K562 (cell line): ENCODE measurements at regions not wholly inside any gene's neighbourhood (a gene's known extent, or its start where the extent isn't known, plus 50 kb on each side); places are given as distances from the start of the nearest gene placed in this dataset.

ENCODE experiments used
- ARID1B ChIP-seq: fragments of 450-650 bp; IDR thresholded peaks from 2 replicates; pipeline ENCODE4 v1.6.1; 2016; ENCODE audit warnings: antibody characterized with exemption, mild to moderate bottlenecking, inconsistent platforms
- CCNT2 ChIP-seq: IDR thresholded peaks from 2 replicates; pipeline ENCODE4 v1.6.1; 2011; ENCODE audit warnings: borderline replicate concordance, low read depth, mild to moderate bottlenecking, moderate library complexity, mixed read lengths, low read length; ENCODE audit not compliant: insufficient read length; ENCODE audit errors: extremely low read depth
- DNMT1 ChIP-seq: fragments of 450-650 bp; IDR thresholded peaks from 2 replicates; pipeline ENCODE4 v1.6.1; 2016; ENCODE audit warnings: antibody characterized with exemption, mild to moderate bottlenecking
- ERF ChIP-seq: fragments of 450-650 bp; formaldehyde crosslinking; IDR thresholded peaks from 2 replicates; pipeline ENCODE4 v1.4.0; 2020; ENCODE audit warnings: mild to moderate bottlenecking, mixed read lengths
- FOXA3 ChIP-seq, 2 experiments: fragments of 450-650 bp in 1 of 2; sonication (generic) in 1 of 2; formaldehyde crosslinking; IDR thresholded peaks in 1 of 2; conservative IDR thresholded peaks in 1 of 2; 2 replicates each; pipeline versions ENCODE4 v1.4.0 to v1.8.0; 2020 to 2022; ENCODE audit warnings: mild to moderate bottlenecking in 2 of 2, missing genetic modification reagents in 1 of 2
- FOXJ3 ChIP-seq: sonication (generic); formaldehyde crosslinking; IDR thresholded peaks from 2 replicates; pipeline ENCODE4 v1.4.0; 2020; ENCODE audit warnings: mild to moderate bottlenecking, missing genetic modification reagents
- HDAC1 ChIP-seq, 2 experiments: fragments of 450-650 bp; IDR thresholded peaks; 2 replicates each; pipeline ENCODE4 v1.6.1; 2016 to 2017; ENCODE audit warnings: inconsistent platforms in 1 of 2, mild to moderate bottlenecking in 1 of 2, moderate library complexity in 1 of 2
- HDAC3 ChIP-seq: fragments of 450-650 bp; IDR thresholded peaks from 2 replicates; pipeline ENCODE4 v1.6.1; 2018; ENCODE audit warnings: borderline replicate concordance, mild to moderate bottlenecking, moderate library complexity; ENCODE audit not compliant: partially characterized antibody
- JUN ChIP-seq, 2 experiments: sonication (generic) in 1 of 2; formaldehyde crosslinking in 1 of 2; IDR thresholded peaks; 2 replicates each; pipeline versions ENCODE4 v1.6.1 to v1.8.0; 2012 to 2022; ENCODE audit warnings: borderline replicate concordance in 2 of 2, mild to moderate bottlenecking in 2 of 2, improper control_type of control experiment in 1 of 2, low read depth in 1 of 2, low read length in 1 of 2, missing genetic modification reagents in 1 of 2
- KDM1A ChIP-seq, 2 experiments: fragments of 450-650 bp; IDR thresholded peaks; 2 replicates each; pipeline ENCODE4 v1.6.1; 2016; ENCODE audit warnings: mild to moderate bottlenecking in 2 of 2
- NCOR1 ChIP-seq: fragments of 450-650 bp; IDR thresholded peaks from 2 replicates; pipeline ENCODE4 v1.6.1; 2016; ENCODE audit warnings: mild to moderate bottlenecking, moderate library complexity
- RCOR1 ChIP-seq, 2 experiments: IDR thresholded peaks; 2 replicates each; pipeline ENCODE4 v1.6.1; 2012; ENCODE audit warnings: low read depth in 2 of 2, low read length in 2 of 2, borderline replicate concordance in 1 of 2, improper control_type of control experiment in 1 of 2
- TAL1 ChIP-seq: fragments of 450-650 bp; IDR thresholded peaks from 2 replicates; pipeline ENCODE4 v1.6.1; 2016; ENCODE audit warnings: mild to moderate bottlenecking
- TCF3 ChIP-seq: sonication (generic); formaldehyde crosslinking; IDR thresholded peaks from 2 replicates; pipeline ENCODE4 v1.4.0; 2020; ENCODE audit warnings: mild to moderate bottlenecking, missing genetic modification reagents
- TEAD4 ChIP-seq, 2 experiments: sonication (generic) in 1 of 2; formaldehyde crosslinking in 1 of 2; IDR thresholded peaks; 2 replicates each; pipeline versions ENCODE4 v1.6.1 to v1.8.0; 2012 to 2022; ENCODE audit warnings: borderline replicate concordance in 1 of 2, inconsistent platforms in 1 of 2, low read length in 1 of 2, mild to moderate bottlenecking in 1 of 2, missing genetic modification reagents in 1 of 2
- TRIM24 ChIP-seq, 2 experiments: fragments of 450-650 bp; IDR thresholded peaks; 2 replicates each; pipeline ENCODE4 v1.6.1; 2016
- ZBTB7A ChIP-seq: IDR thresholded peaks from 2 replicates; pipeline ENCODE4 v1.6.1; 2011; ENCODE audit warnings: low read depth, mild to moderate bottlenecking, low read length, moderate library complexity, borderline replicate concordance; ENCODE audit not compliant: control insufficient read depth
- ZNF717 ChIP-seq: fragments of 250-450 bp; sonication (Bioruptor Pico); IDR thresholded peaks from 2 replicates; pipeline ENCODE4 v1.5.0; 2021

GRCh38 chr3:65018801-65019200, 331.0 kb upstream of the ADAMTS9 start (continued):
- TF ChIP-seq ZNF717 (no peak), JUN (IDR thresholded peaks at IDR 0.05; ENCODE audit: borderline replicate concordance, low read depth, low read length) (no peak), JUN (CRISPR knock-in tag; IDR thresholded peaks at IDR 0.05; ENCODE audit: borderline replicate concordance) (no peak), TCF3 (peak; percentile 52), NCOR1 (peak; percentile 74), HDAC3 (no peak), CCNT2 (peak; percentile 28), ERF (CRISPR knock-in tag) (no peak), TEAD4 (IDR thresholded peaks at IDR 0.05; ENCODE audit: low read length) (peak; percentile 47), TEAD4 (CRISPR knock-in tag; IDR thresholded peaks at IDR 0.05; ENCODE audit: borderline replicate concordance) (no peak), TRIM24 (IDR thresholded peaks at IDR 0.05) (0 out of 4 replicates have a peak, but pooled peaks of 1 of the 2 experiments have one; percentile 37), FOXJ3 (CRISPR knock-in tag) (no peak), RCOR1 (IDR thresholded peaks at IDR 0.05; ENCODE audit: borderline replicate concordance in 1 of 2, low read depth in 2 of 2, low read length in 2 of 2) (peak in 1 of 2 experiments; percentile 56; a peak in 1 of 4 replicates), FOXA3 (CRISPR knock-in tag; conservative IDR thresholded peaks at IDR 0.05 in 1 of 2, IDR thresholded peaks at IDR 0.05 in 1 of 2) (peak in 1 of 2 experiments; percentile 69; a peak in 2 of 4 replicates), ARID1B (peak; percentile 73), TAL1 (peak; percentile 53; the same call in 1 of the 2 replicates), HDAC1 (IDR thresholded peaks at IDR 0.05) (peak in 1 of 2 experiments; percentile 83; a peak in 2 of 4 replicates), ZBTB7A (no peak), DNMT1 (no peak), KDM1A (IDR thresholded peaks at IDR 0.05) (peak; percentile 95)
